ENCODE measurements at regions not wholly inside any gene's neighbourhood (a gene's known extent, or its start where the extent isn't known, plus 50 kb on each side); places are given as distances from the start of the nearest gene placed in this dataset.

GRCh38 chr2:220687231-220687843 lies 884.8 kb downstream of the EPHA4 start:
- Histone ChIP-seq H3K9me2 (replicated peaks; ENCODE audit: low read depth, low read length) (no peaks in the 10 kb centered on the region), H3K4me1 (ENCODE audit: insufficient read depth, low read length, poor library complexity, severe bottlenecking) (no peaks in the 10 kb centered on the region), H3K4me3 (ENCODE audit: low read length, poor library complexity, severe bottlenecking) (no peak overlapping the region), H3K79me2 (ENCODE audit: insufficient read depth, low read length) (no peaks in the 10 kb centered on the region), H3K27me3 (ENCODE audit: insufficient read depth, low read length, poor library complexity, severe bottlenecking) (no peaks in the 10 kb centered on the region), H4K20me1 (ENCODE audit: insufficient read depth, low read length, poor library complexity, severe bottlenecking) (no peaks in the 10 kb centered on the region), H3K9ac (ENCODE audit: low read depth, low read length, poor library complexity, severe bottlenecking) (no peak overlapping the region), H3K36me3 (ENCODE audit: insufficient read depth, low read length) (no peaks in the 10 kb centered on the region), H2AFZ (ENCODE audit: low read length) (peak overlapping the region; percentile 49; the same call in 1 of the 2 replicates), H3F3A (ENCODE audit: low read depth) (no peaks in the 10 kb centered on the region), H3K4me2 (ENCODE audit: low read depth, low read length, poor library complexity, severe bottlenecking) (no peak overlapping the region), H3K9me3 (ENCODE audit: insufficient read depth, low read depth, low read length) (no peaks in the 10 kb centered on the region)
- no peak for TF ChIP-seq EZH2phosphoT487 (IDR thresholded peaks at IDR 0.05; ENCODE audit: borderline replicate concordance)
- TF ChIP-seq CTCF (conservative IDR thresholded peaks at IDR 0.05; ENCODE audit: low read length), result peak; percentile 89

DNA sequence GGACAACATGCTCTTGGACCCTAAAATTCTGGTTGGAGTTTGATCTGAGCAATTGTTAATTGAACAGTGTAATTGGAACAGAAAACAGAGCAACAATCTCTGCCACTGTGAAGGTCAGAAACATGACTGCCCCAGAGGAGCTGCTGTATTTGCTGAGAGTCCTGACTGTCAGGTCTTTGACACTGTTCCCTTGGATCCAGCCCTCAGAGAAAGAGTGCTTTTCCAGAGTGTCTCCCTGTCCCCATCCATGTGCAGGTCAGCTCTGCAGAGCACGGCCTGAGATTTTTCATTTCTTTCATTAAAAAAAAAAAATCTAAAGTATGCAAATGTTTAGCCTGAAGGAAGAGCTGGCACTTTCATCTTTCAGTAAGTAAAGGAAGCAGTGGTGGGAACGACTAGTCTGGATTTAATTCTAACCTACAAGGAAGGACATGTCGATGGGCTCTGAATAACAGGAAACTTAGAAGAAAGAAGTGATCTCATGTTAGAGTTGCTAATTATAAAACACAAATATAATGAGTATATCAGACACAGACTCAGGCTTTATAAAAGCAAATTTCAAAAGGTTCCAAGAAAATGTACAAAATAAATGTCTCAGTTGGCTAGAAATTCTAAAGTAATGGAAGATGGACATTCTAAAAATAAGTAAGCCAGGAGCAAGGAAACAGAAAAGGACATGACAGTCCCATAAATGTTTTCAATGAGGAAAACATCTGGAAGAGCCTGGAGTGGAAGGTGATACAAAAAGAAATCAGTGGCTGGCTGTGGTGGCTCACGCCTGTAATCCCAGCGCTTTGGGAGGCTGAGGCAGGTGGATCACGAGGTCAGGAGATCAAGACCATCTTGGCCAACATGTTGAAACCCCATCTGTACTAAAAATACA lies 876.5 kb downstream of the EPHA4 start:
- TF ChIP-seq EZH2phosphoT487 (IDR thresholded peaks at IDR 0.05; ENCODE audit: borderline replicate concordance) (no peak), CTCF (conservative IDR thresholded peaks at IDR 0.05; ENCODE audit: low read length) (no peak)
- Histone ChIP-seq H3K36me3 (ENCODE audit: insufficient read depth, low read length) (no peaks in the 10 kb centered on the region), H3K9ac (ENCODE audit: low read depth, low read length, poor library complexity, severe bottlenecking) (no peak overlapping the region), H3K4me1 (ENCODE audit: insufficient read depth, low read length, poor library complexity, severe bottlenecking) (no peaks in the 10 kb centered on the region), H3F3A (ENCODE audit: low read depth) (no peaks in the 10 kb centered on the region), H4K20me1 (ENCODE audit: insufficient read depth, low read length, poor library complexity, severe bottlenecking) (no peaks in the 10 kb centered on the region), H3K27me3 (ENCODE audit: insufficient read depth, low read length, poor library complexity, severe bottlenecking) (no peaks in the 10 kb centered on the region), H3K9me3 (ENCODE audit: insufficient read depth, low read depth, low read length) (no peaks in the 10 kb centered on the region), H2AFZ (ENCODE audit: low read length) (no peak overlapping the region), H3K4me3 (ENCODE audit: low read length, poor library complexity, severe bottlenecking) (no peak overlapping the region), H3K79me2 (ENCODE audit: insufficient read depth, low read length) (no peaks in the 10 kb centered on the region), H3K9me2 (replicated peaks; ENCODE audit: low read depth, low read length) (no peaks in the 10 kb centered on the region), H3K4me2 (ENCODE audit: low read depth, low read length, poor library complexity, severe bottlenecking) (no peak overlapping the region)

DNA sequence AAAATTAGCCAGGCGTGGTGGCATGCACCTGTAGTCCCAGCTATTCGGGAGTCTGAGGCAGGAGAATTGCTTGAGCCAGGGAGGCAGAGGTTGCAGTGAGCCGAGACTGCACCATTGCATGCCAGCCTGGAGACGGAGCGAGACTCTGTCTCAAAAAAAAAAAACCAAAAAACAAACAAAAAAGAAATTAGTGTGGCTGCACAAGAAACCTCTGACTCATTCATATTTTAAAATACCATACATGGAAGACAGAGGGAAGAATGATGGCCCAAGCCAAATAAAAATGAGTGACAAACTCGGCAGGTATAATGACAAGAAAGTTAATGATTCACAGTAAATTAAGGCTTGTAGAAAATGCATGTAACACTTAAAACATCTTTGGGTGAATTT lies 875.8 kb downstream of the EPHA4 start:
- no peak overlapping the region for H3K9ac ChIP-seq (ENCODE audit: low read depth, low read length, poor library complexity, severe bottlenecking)
- no peaks in the 10 kb centered on the region for H3K9me2 ChIP-seq (replicated peaks; ENCODE audit: low read depth, low read length)
- no peaks in the 10 kb centered on the region for H3K9me3 ChIP-seq (ENCODE audit: insufficient read depth, low read depth, low read length)
- no peaks in the 10 kb centered on the region for H3K79me2 ChIP-seq (ENCODE audit: insufficient read depth, low read length)
- H3K4me3 ChIP-seq (ENCODE audit: low read length, poor library complexity, severe bottlenecking), result no peak overlapping the region
- no peaks in the 10 kb centered on the region for H4K20me1 ChIP-seq (ENCODE audit: insufficient read depth, low read length, poor library complexity, severe bottlenecking)
- no peaks in the 10 kb centered on the region for H3F3A ChIP-seq (ENCODE audit: low read depth)
- H3K27me3 ChIP-seq (ENCODE audit: insufficient read depth, low read length, poor library complexity, severe bottlenecking), result no peaks in the 10 kb centered on the region
- no peak overlapping the region for H2AFZ ChIP-seq (ENCODE audit: low read length)
- H3K4me1 ChIP-seq (ENCODE audit: insufficient read depth, low read length, poor library complexity, severe bottlenecking), result no peaks in the 10 kb centered on the region
- H3K36me3 ChIP-seq (ENCODE audit: insufficient read depth, low read length), result no peaks in the 10 kb centered on the region
- TF ChIP-seq CTCF (conservative IDR thresholded peaks at IDR 0.05; ENCODE audit: low read length), result no peak
- no peak for TF ChIP-seq EZH2phosphoT487 (IDR thresholded peaks at IDR 0.05; ENCODE audit: borderline replicate concordance)
- no peak overlapping the region for H3K4me2 ChIP-seq (ENCODE audit: low read depth, low read length, poor library complexity, severe bottlenecking)

Measured in Loucy (cell line).